HFFc6 (cell line): ENCODE measurements at regions not wholly inside any gene's neighbourhood (a gene's known extent, or its start where the extent isn't known, plus 50 kb on each side); places are given as distances from the start of the nearest gene placed in this dataset.

Experiments used
- DNase-seq: peaks from one replicate; pipeline ENCODE4 v3.0.0-alpha.2; 2018
- H3K27ac Mint-ChIP-seq: 2 replicates; pipeline ENCODE4 v1.8.0; 2020; ENCODE audit warnings: mild to moderate bottlenecking, mixed read lengths
- H3K27me3 Mint-ChIP-seq: 2 replicates; pipeline ENCODE4 v1.8.0; 2021; ENCODE audit warnings: mild to moderate bottlenecking, moderate library complexity, mixed read lengths; ENCODE audit not compliant: insufficient read depth
- H3K36me3 Mint-ChIP-seq: 2 replicates; pipeline ENCODE4 v1.8.0; 2021; ENCODE audit warnings: low read depth, mixed read lengths
- H3K4me1 Mint-ChIP-seq: 2 replicates; pipeline ENCODE4 v1.8.0; 2020; ENCODE audit warnings: low read depth, mixed read lengths
- H3K4me3 Mint-ChIP-seq: 2 replicates; pipeline ENCODE4 v1.8.0; 2020; ENCODE audit warnings: mild to moderate bottlenecking, moderate library complexity, mixed read lengths
- H3K9me3 Mint-ChIP-seq: 2 replicates; pipeline ENCODE4 v1.8.0; 2020; ENCODE audit warnings: mild to moderate bottlenecking, mixed read lengths
- CTCF ChIP-seq: fragments of 200-600 bp; sonication (generic); IDR thresholded peaks from 2 replicates; pipeline ENCODE4 v1.5.0; 2021; ENCODE audit warnings: antibody characterized with exemption, mild to moderate bottlenecking

GRCh38 chr3:66154444-66154861 is 66.3 kb upstream of the SLC25A26 start:
- DNase-seq: no peak
- TF ChIP-seq CTCF: no peak
- Mint-ChIP-seq H3K36me3 (no peaks in the 10 kb centered on the region), H3K27me3 (peaks cover 4% of the 10 kb centered on the region; the same call in 1 of the 2 replicates), H3K4me1 (peaks cover 19% of the 10 kb centered on the region), H3K9me3 (no peaks in the 10 kb centered on the region), H3K27ac (peak overlapping the region; percentile 24), H3K4me3 (peak overlapping the region; percentile 84)

GRCh38 chr3:66153481-66154443 is 67.0 kb upstream of the SLC25A26 start:
- Mint-ChIP-seq H3K9me3 (no peaks in the 10 kb centered on the region), H3K27ac (peak overlapping the region; percentile 24), H3K27me3 (peaks cover 4% of the 10 kb centered on the region; the same call in 1 of the 2 replicates), H3K36me3 (no peaks in the 10 kb centered on the region), H3K4me3 (peak overlapping the region; percentile 84), H3K4me1 (peaks cover 23% of the 10 kb centered on the region)
- DNase-seq: peak; percentile 30
- TF ChIP-seq CTCF: no peak

GRCh38 chr3:66152336-66152735 is 68.5 kb upstream of the SLC25A26 start:
- Mint-ChIP-seq H3K9me3 (no peaks in the 10 kb centered on the region), H3K4me1 (peaks cover 23% of the 10 kb centered on the region), H3K27me3 (peaks cover 6% of the 10 kb centered on the region), H3K4me3 (no peak overlapping the region), H3K36me3 (no peaks in the 10 kb centered on the region), H3K27ac (no peak overlapping the region)
- no peak for DNase-seq
- no peak for TF ChIP-seq CTCF

- Mint-ChIP-seq H3K4me1 (peaks cover 23% of the 10 kb centered on the region), H3K27ac (no peak overlapping the region), H3K4me3 (no peak overlapping the region), H3K27me3 (peaks cover 6% of the 10 kb centered on the region; the same call in 1 of the 2 replicates), H3K9me3 (no peaks in the 10 kb centered on the region), H3K36me3 (no peaks in the 10 kb centered on the region)
- DNase-seq: no peak
- TF ChIP-seq CTCF: no peak
Observed at GRCh38 chr3:66150977-66151376, 69.8 kb upstream of the SLC25A26 start.

GRCh38 chr3:66149269-66149668 is 71.5 kb upstream of the SLC25A26 start:
- peak; percentile 49 for TF ChIP-seq CTCF
- Mint-ChIP-seq H3K36me3 (no peaks in the 10 kb centered on the region), H3K9me3 (no peaks in the 10 kb centered on the region), H3K4me3 (no peak overlapping the region), H3K4me1 (peaks cover 27% of the 10 kb centered on the region), H3K27me3 (peaks cover 6% of the 10 kb centered on the region; the same call in 1 of the 2 replicates), H3K27ac (no peak overlapping the region)
- DNase-seq: peak; percentile 61
